K562 (cell line): ENCODE measurements at regions not wholly inside any gene's neighbourhood (a gene's known extent, or its start where the extent isn't known, plus 50 kb on each side); places are given as distances from the start of the nearest gene placed in this dataset.

Source experiments
- ATAC-seq: fragments of 200-7000 bp; cut with Tn5 transposase; 3 replicates; pipeline ENCODE4 v1.9.1; 2020; ENCODE audit warnings: moderate library complexity
- BruUV-seq: library from RNA; stranded (reverse); fragments of 400-500 nt; replicated peaks from 2 replicates; lab custom pipeline; 2021; lab: Mats Ljungman, UMichigan
- CTCF ChIA-PET: fragments of 300-600 bp; formaldehyde crosslinking; extraction: SDS; loops from one replicate; lab custom pipeline; 2021; ENCODE audit warnings: low intra/inter-chr PET ratio; lab: Yijun Ruan, JAX
- POLR2A ChIA-PET: fragments of 300-600, 350-650 bp; sonication (Branson Sonifier 250); formaldehyde crosslinking; extraction: SDS; loops from one replicate; lab custom pipeline; 2021; ENCODE audit warnings: antibody characterized with exemption, inconsistent platforms; lab: Yijun Ruan, JAX
- DNase-seq, 4 experiments: peaks; one replicate each; pipeline versions ENCODE4 v3.0.0 to v3.0.0-alpha.2; 2011 to 2018; ENCODE audit warnings: low spot score in 3 of 4, mixed read lengths in 3 of 4; ENCODE audit errors: extremely low read depth in 1 of 4
- FAIRE-seq: peaks from 2 replicates; lab custom pipeline; 2011; peaks lifted over from hg19 to GRCh38; lab: Jason Lieb, UNC
- H2AFZ ChIP-seq: 2 replicates; pipeline ENCODE4 v1.6.0; 2011; ENCODE audit warnings: low read depth, low read length, control low read depth, inconsistent platforms
- H3K27ac ChIP-seq: fragments of 200-600 bp; 3 replicates; pipeline ENCODE4 v1.8.0; 2011; ENCODE audit warnings: low read depth, mild to moderate bottlenecking, control low read depth, inconsistent platforms, low read length, moderate library complexity, mixed read lengths; ENCODE audit errors: extremely low read depth
- H3K27me3 ChIP-seq, 2 experiments: fragments of 300-600 bp in 1 of 2; 2 replicates in 1 of 2; 3 replicates in 1 of 2; pipeline versions ENCODE4 v1.6.0 to v1.8.0; 2011; ENCODE audit warnings: inconsistent platforms in 2 of 2, low read length in 2 of 2, mild to moderate bottlenecking in 1 of 2, mixed read lengths in 1 of 2, moderate library complexity in 1 of 2; ENCODE audit not compliant: control insufficient read depth in 2 of 2, insufficient read depth in 2 of 2
- H3K36me3 ChIP-seq: fragments of 300-600 bp; 3 replicates; pipeline ENCODE4 v1.8.0; 2011; ENCODE audit warnings: mild to moderate bottlenecking, low read length, inconsistent platforms; ENCODE audit not compliant: control insufficient read depth, insufficient read depth
- H3K4me1 ChIP-seq, 2 experiments: fragments of 200-600 bp in 1 of 2; replicated peaks in 1 of 2; 2 replicates in 1 of 2; 3 replicates in 1 of 2; pipeline versions ENCODE4 v1.5.1 to v1.8.0; 2011; ENCODE audit warnings: inconsistent platforms in 2 of 2, low read length in 2 of 2, mild to moderate bottlenecking in 1 of 2, mixed read lengths in 1 of 2, moderate library complexity in 1 of 2; ENCODE audit not compliant: control insufficient read depth in 2 of 2, insufficient read depth in 2 of 2
- H3K4me2 ChIP-seq: 2 replicates; pipeline ENCODE4 v1.6.1; 2011; ENCODE audit warnings: low read length, control low read depth, inconsistent platforms, mixed read lengths; ENCODE audit not compliant: insufficient read depth
- H3K4me3 ChIP-seq: fragments of 200-600 bp; sonication (generic), shearing (Covaris generic); 2 replicates; pipeline ENCODE4 v1.5.1; 2016; ENCODE audit warnings: control low read depth, inconsistent platforms
- H3K79me2 ChIP-seq: fragments of 200-600 bp; 3 replicates; pipeline ENCODE4 v1.8.0; 2011; ENCODE audit warnings: low read length, inconsistent platforms; ENCODE audit not compliant: control insufficient read depth, insufficient read depth
- H3K9ac ChIP-seq, 2 experiments: 2 replicates each; pipeline versions ENCODE4 v1.6.0 to v1.6.1; 2011; ENCODE audit warnings: low read depth in 2 of 2, low read length in 2 of 2, control low read depth in 1 of 2, inconsistent platforms in 1 of 2, mild to moderate bottlenecking in 1 of 2, mixed read lengths in 1 of 2; ENCODE audit not compliant: insufficient read depth in 1 of 2
- H3K9me1 ChIP-seq: one replicate; pipeline ENCODE4 v1.6.0; 2011; ENCODE audit warnings: inconsistent platforms, mild to moderate bottlenecking, low read length, moderate library complexity; ENCODE audit not compliant: control insufficient read depth, insufficient read depth
- H3K9me3 ChIP-seq: replicated peaks from 2 replicates; pipeline ENCODE4 v1.5.1; 2011; ENCODE audit warnings: low read depth, low read length, inconsistent platforms; ENCODE audit not compliant: control insufficient read depth, insufficient read depth
- H4K20me1 ChIP-seq: replicated peaks from 2 replicates; pipeline ENCODE4 v1.6.1; 2011; ENCODE audit warnings: low read length, inconsistent platforms, mixed read lengths; ENCODE audit not compliant: control insufficient read depth, insufficient read depth
- ATF7 ChIP-seq: fragments of 450-650 bp; IDR thresholded peaks from 2 replicates; pipeline ENCODE4 v1.7.1; 2014; ENCODE audit warnings: mild to moderate bottlenecking, moderate library complexity
- BRD4 ChIP-seq: fragments of 200-600 bp; sonication (generic); IDR thresholded peaks from 2 replicates; pipeline ENCODE4 v1.6.1; 2017; ENCODE audit warnings: inconsistent platforms
- CHD4 ChIP-seq: fragments of 200-600 bp; sonication (generic); IDR thresholded peaks from 3 replicates; pipeline ENCODE4 v1.6.1; 2012; ENCODE audit warnings: low read depth, mild to moderate bottlenecking, mixed read lengths, low read length, inconsistent platforms; ENCODE audit not compliant: insufficient read depth, insufficient replicate concordance, poor library complexity, severe bottlenecking
- DACH1 ChIP-seq: fragments of 450-650 bp; IDR thresholded peaks from 2 replicates; pipeline ENCODE4 v1.6.1; 2018; ENCODE audit not compliant: partially characterized antibody
- EGR1 ChIP-seq: fragments of 450-650 bp; conservative IDR thresholded peaks from 2 replicates; pipeline ENCODE4 v1.6.1; 2017; ENCODE audit warnings: mild to moderate bottlenecking
- FUS ChIP-seq: fragments of 200-400 bp; formaldehyde crosslinking; optimal IDR thresholded peaks from 2 replicates; pipeline ENCODE3; 2017; ENCODE audit warnings: low read depth, low read length
- GATAD2A ChIP-seq: fragments of 450-650 bp; IDR thresholded peaks from 2 replicates; pipeline ENCODE4 v1.6.1; 2017
- HNRNPL ChIP-seq: fragments of 200-400 bp; formaldehyde crosslinking; IDR thresholded peaks from 2 replicates; pipeline ENCODE4 v1.6.1; 2017; ENCODE audit warnings: low read depth, mild to moderate bottlenecking, low read length
- MIER1 ChIP-seq: fragments of 450-650 bp; IDR thresholded peaks from 2 replicates; pipeline ENCODE4 v1.6.1; 2016; ENCODE audit warnings: antibody characterized with exemption, mild to moderate bottlenecking, low read depth
- NONO ChIP-seq, 2 experiments: fragments of 200-400 bp in 1 of 2; fragments of 450-650 bp in 1 of 2; formaldehyde crosslinking in 1 of 2; IDR thresholded peaks; 2 replicates each; pipeline ENCODE4 v1.6.1; 2017; ENCODE audit warnings: low read depth in 2 of 2, mild to moderate bottlenecking in 2 of 2, moderate library complexity in 2 of 2, low read length in 1 of 2
- PYGO2 ChIP-seq: fragments of 450-650 bp; IDR thresholded peaks from 2 replicates; pipeline ENCODE4 v1.6.1; 2016; ENCODE audit warnings: mild to moderate bottlenecking, missing genetic modification characterization, moderate library complexity, missing compliant biosample characterization
- SETDB1 ChIP-seq: IDR thresholded peaks from one replicate; pipeline ENCODE4 v1.6.1; 2012; ENCODE audit warnings: low read length, control low read depth, inconsistent platforms
- WHSC1 ChIP-seq: IDR thresholded peaks from one replicate; pipeline ENCODE4 v1.6.1; 2012; ENCODE audit warnings: low read length, control low read depth, inconsistent platforms
- ZFX ChIP-seq: sonication (generic); formaldehyde crosslinking; IDR thresholded peaks from 2 replicates; pipeline ENCODE4 v1.8.0; 2022; ENCODE audit warnings: mild to moderate bottlenecking, missing genetic modification reagents, moderate library complexity
- ZNF133 ChIP-seq: fragments of 250-450 bp; sonication (Bioruptor Pico); IDR thresholded peaks from 2 replicates; pipeline ENCODE4 v1.4.0; 2020; ENCODE audit warnings: mild to moderate bottlenecking
- ZNF3 ChIP-seq: fragments of 250-450 bp; sonication (Bioruptor Pico); IDR thresholded peaks from 2 replicates; pipeline ENCODE4 v1.5.0; 2021; ENCODE audit warnings: mild to moderate bottlenecking, moderate library complexity
- WGBS: fragments of 100-300 bp; shearing (Covaris generic); methylation state at CpG from one replicate; pipeline ENCODE4 v1.1.6; 2016; ENCODE audit warnings: low coverage, mixed read lengths; ENCODE audit not compliant: insufficient coverage; ENCODE audit errors: missing lambda C conversion rate; 5-methylcytosine and 5-hydroxymethylcytosine counted together
- in situ Hi-C: fragments of 300-500 bp; cut with MboI; formaldehyde crosslinking; loops from 4 replicates; pipeline ENCODE4 v1.15.0; 2018; ENCODE audit warnings: inconsistent platforms, mixed read lengths
- intact Hi-C: fragments of 100-400 bp; cut with micrococcal nuclease; formaldehyde crosslinking; loops from 2 replicates; pipeline ENCODE4 v1.14.2; 2022
- TF ChIP-seq, protein P1 (sequence below): fragments of 450-650 bp; formaldehyde crosslinking; IDR thresholded peaks from 2 replicates; pipeline ENCODE4 v1.4.0; 2020; ENCODE audit warnings: mild to moderate bottlenecking, moderate library complexity
- TF ChIP-seq, protein P2 (sequence below), 2 experiments: fragments of 450-650 bp; IDR thresholded peaks; 2 replicates each; pipeline ENCODE4 v1.6.1; 2016

GRCh38 chr6:112482373-112482772 is 135.2 kb downstream of the RFPL4B start (continued):
- no peak for TF ChIP-seq ZNF3 (CRISPR knock-in tag)
- TF ChIP-seq ZFX: no peak
- TF ChIP-seq PYGO2 (tag): no peak

DNA sequence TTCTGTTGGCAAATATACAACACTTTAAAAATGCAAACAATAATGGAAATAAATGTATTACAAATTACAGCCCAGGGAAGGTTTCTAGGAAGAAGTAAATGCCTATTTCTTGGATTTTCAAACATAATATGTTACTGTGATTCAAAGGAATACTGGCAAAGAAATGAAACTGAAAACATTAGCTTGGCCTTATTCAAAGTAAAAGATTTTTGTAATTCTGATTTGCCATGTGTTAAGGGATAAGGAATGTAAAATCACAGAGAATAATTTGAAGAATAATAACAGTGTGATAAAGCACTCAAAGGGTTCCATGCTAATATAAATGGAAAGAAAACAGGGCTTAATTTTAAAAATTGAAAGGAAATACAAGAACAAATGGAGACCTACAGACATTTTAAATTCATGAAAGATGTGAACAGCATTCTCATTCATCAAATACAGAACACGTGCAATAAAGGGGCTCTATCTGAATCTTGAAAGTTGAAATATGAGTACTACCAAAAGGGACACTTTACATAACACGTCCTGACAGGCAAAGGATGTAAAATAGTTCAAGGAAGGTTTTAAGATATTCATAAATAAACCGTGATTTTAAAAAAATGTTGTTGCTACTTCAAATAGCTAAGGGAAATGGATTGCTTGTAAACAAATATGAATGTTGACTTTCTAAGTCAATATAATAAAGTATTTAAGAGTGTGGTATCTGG is 138.1 kb downstream of the RFPL4B start:
- no peak for DNase-seq
- Histone ChIP-seq H3K27ac (no peak overlapping the region), H3K79me2 (no peaks in the 10 kb centered on the region), H4K20me1 (no peaks in the 10 kb centered on the region), H3K9ac (no peak overlapping the region)
- TF ChIP-seq GATAD2A: no peak
- no peak for TF ChIP-seq FUS
- TF ChIP-seq EGR1: no peak
- no peak for TF ChIP-seq NONO (IDR thresholded peaks at IDR 0.05; ENCODE audit: low read depth in 2 of 2, low read length in 1 of 2)
- TF ChIP-seq MIER1: no peak
- no peak for TF ChIP-seq DACH1
- TF ChIP-seq HNRNPL: no peak
- no peak for TF ChIP-seq ZNF133 (CRISPR knock-in tag)
- TF ChIP-seq, protein P1, sequence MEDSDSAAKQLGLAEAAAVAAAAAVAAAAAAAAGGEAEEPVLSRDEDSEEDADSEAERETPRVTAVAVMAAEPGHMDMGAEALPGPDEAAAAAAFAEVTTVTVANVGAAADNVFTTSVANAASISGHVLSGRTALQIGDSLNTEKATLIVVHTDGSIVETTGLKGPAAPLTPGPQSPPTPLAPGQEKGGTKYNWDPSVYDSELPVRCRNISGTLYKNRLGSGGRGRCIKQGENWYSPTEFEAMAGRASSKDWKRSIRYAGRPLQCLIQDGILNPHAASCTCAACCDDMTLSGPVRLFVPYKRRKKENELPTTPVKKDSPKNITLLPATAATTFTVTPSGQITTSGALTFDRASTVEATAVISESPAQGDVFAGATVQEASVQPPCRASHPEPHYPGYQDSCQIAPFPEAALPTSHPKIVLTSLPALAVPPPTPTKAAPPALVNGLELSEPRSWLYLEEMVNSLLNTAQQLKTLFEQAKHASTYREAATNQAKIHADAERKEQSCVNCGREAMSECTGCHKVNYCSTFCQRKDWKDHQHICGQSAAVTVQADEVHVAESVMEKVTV: no peak
- TF ChIP-seq, protein P2, sequence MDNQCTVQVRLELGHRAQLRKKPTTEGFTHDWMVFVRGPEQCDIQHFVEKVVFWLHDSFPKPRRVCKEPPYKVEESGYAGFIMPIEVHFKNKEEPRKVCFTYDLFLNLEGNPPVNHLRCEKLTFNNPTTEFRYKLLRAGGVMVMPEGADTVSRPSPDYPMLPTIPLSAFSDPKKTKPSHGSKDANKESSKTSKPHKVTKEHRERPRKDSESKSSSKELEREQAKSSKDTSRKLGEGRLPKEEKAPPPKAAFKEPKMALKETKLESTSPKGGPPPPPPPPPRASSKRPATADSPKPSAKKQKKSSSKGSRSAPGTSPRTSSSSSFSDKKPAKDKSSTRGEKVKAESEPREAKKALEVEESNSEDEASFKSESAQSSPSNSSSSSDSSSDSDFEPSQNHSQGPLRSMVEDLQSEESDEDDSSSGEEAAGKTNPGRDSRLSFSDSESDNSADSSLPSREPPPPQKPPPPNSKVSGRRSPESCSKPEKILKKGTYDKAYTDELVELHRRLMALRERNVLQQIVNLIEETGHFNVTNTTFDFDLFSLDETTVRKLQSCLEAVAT (IDR thresholded peaks at IDR 0.05): no peak
- no peak for TF ChIP-seq SETDB1
- no peak for TF ChIP-seq BRD4
- TF ChIP-seq ATF7: no peak
- no peak for TF ChIP-seq WHSC1
- TF ChIP-seq CHD4: no peak
- TF ChIP-seq, all 486 proteins: peak for 0
- POLR2A ChIA-PET: no interaction called here
- no peaks in the 10 kb centered on the region for H3K27me3 ChIP-seq
- CTCF ChIA-PET: no interaction called here
- in situ Hi-C loops: no loop called here
- no peak overlapping the region for H3K4me3 ChIP-seq
- ATAC-seq (no peak), FAIRE-seq (no peak)
- no peaks in the 10 kb centered on the region; a peak in 1 of 5 replicates for H3K4me1 ChIP-seq
- WGBS: 2% methylated on average over 3 of the region's 3 CpGs
- intact Hi-C loops: no loop called here
- no peak overlapping the region for H3K4me2 ChIP-seq
- BruUV-seq: no TSS peak
- H3K9me1 ChIP-seq: no peaks in the 10 kb centered on the region
- H3K36me3 ChIP-seq: no peaks in the 10 kb centered on the region
- H2AFZ ChIP-seq: no peak overlapping the region
- H3K9me3 ChIP-seq: no peaks in the 10 kb centered on the region
